ENCODE measurements at regions not wholly inside any gene's neighbourhood (a gene's known extent, or its start where the extent isn't known, plus 50 kb on each side); places are given as distances from the start of the nearest gene placed in this dataset.
"Not testable (repeated sequence)": the region's sequence is repeated elsewhere in the genome, so short reads cannot be mapped to it uniquely, and the experiment has no call there.

- no peaks in the 10 kb centered on the region for H3K36me3 ChIP-seq
- no peaks in the 10 kb centered on the region for H3K9me3 ChIP-seq
- no peak for DNase-seq (ENCODE audit: extremely low spot score)
- no peak overlapping the region for H3K4me3 ChIP-seq
- H3K27me3 ChIP-seq = no peaks in the 10 kb centered on the region
- 93% methylated on average over 1 of the region's 1 CpG for WGBS
- TF ChIP-seq CTCF (IDR thresholded peaks at IDR 0.05) (no peak), POLR2AphosphoS5 (IDR thresholded peaks at IDR 0.05) (no peak), EP300 (IDR thresholded peaks at IDR 0.05) (no peak), POLR2A (IDR thresholded peaks at IDR 0.05; ENCODE audit: low read depth) (no peak)
- H3K4me1 ChIP-seq = peaks cover 0 to 9% (median 3%) of the 10 kb centered on the region in 4 donors
- H3K27ac ChIP-seq (replicated peaks in 1 of 4) = no peak overlapping the region
- intact Hi-C loops (cut with DNase I) = no loop called here
These were observed 103.8 kb upstream of the RFX8 start for GRCh38 chr2:101578671-101579070.

- WGBS = 98% methylated on average over 4 of the region's 4 CpGs
- intact Hi-C loops (cut with DNase I) = not testable (repeated sequence)
These were observed 103.2 kb upstream of the RFX8 start for GRCh38 chr2:101578135-101578534.

GRCh38 chr2:101577173-101577572 is 102.3 kb upstream of the RFX8 start:
- TF ChIP-seq CTCF (IDR thresholded peaks at IDR 0.05) (no peak), EP300 (IDR thresholded peaks at IDR 0.05) (no peak), POLR2A (IDR thresholded peaks at IDR 0.05; ENCODE audit: low read depth) (no peak), POLR2AphosphoS5 (IDR thresholded peaks at IDR 0.05) (no peak)
- intact Hi-C loops (cut with DNase I) = no loop called here
- WGBS = 33% methylated on average over 2 of the region's 2 CpGs

More at GRCh38 chr2:101578135-101578534, 103.2 kb upstream of the RFX8 start:
- H3K27me3 ChIP-seq; H3K9me3 ChIP-seq; DNase-seq (ENCODE audit: extremely low spot score); H3K4me1 ChIP-seq; H3K36me3 ChIP-seq; H3K4me3 ChIP-seq; H3K27ac ChIP-seq (replicated peaks in 1 of 4): not testable (repeated sequence)

DNA sequence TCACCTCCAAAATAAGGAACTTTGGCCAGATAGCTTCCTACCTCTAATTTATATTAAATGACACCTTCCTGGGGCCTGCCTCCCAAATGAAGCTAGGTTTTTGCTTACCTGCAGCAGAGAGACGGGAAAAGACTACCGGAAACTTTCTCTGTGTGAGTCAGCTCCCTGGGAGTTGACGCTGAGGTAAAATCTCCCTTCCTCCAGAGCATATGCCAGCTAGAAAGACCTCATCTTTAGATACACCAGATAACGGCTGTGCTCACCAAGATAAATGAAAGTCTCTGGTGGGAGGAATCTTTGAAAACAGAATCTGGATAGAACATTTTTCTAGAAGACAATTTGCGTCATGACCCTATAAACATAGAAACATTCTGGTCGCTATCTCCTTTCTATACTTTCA is 99.7 kb upstream of the RFX8 start:
- Histone ChIP-seq H3K27ac (replicated peaks in 1 of 4) (no peak overlapping the region), H3K36me3 (no peaks in the 10 kb centered on the region), H3K9me3 (no peaks in the 10 kb centered on the region), H3K4me3 (no peak overlapping the region), H3K27me3 (no peaks in the 10 kb centered on the region), H3K4me1 (peaks cover 0 to 9% (median 3%) of the 10 kb centered on the region in 4 donors)
- 87% methylated on average over 6 of the region's 6 CpGs for WGBS
- DNase-seq (ENCODE audit: extremely low spot score) = no peak
- intact Hi-C loops (cut with DNase I) = no loop called here
- TF ChIP-seq CTCF (IDR thresholded peaks at IDR 0.05) = no peak
- TF ChIP-seq POLR2AphosphoS5 (IDR thresholded peaks at IDR 0.05) = no peak
- TF ChIP-seq EP300 (IDR thresholded peaks at IDR 0.05) = no peak
- no peak for TF ChIP-seq POLR2A (IDR thresholded peaks at IDR 0.05; ENCODE audit: low read depth)

More at GRCh38 chr2:101577173-101577572, 102.3 kb upstream of the RFX8 start:
- H3K27ac ChIP-seq (replicated peaks in 1 of 4) = no peak overlapping the region
- no peaks in the 10 kb centered on the region for H3K9me3 ChIP-seq
- DNase-seq (ENCODE audit: extremely low spot score) = no peak
- H3K27me3 ChIP-seq = no peaks in the 10 kb centered on the region
- H3K36me3 ChIP-seq = no peaks in the 10 kb centered on the region
- peaks cover 0 to 9% (median 3%) of the 10 kb centered on the region in 4 donors for H3K4me1 ChIP-seq
- H3K4me3 ChIP-seq = no peak overlapping the region

DNA sequence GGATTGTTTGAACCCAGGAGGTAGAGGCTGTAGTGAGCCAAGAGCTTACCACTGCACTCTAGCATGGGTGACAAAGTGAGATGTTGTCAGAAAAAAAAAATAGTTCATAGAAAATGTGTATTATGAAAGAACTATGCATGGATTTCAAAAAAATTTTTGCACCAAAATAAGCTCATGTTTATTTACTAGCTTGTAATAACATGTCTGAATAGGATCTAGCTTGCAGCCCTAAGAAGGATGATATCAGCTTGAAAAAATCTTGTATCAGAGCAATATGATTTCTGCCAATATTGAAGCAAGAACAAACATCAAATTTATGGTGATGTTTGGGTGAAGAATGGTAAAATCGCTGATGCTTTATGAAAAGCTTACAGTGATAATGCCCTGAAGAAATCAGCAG is 97.0 kb upstream of the RFX8 start:
- intact Hi-C loops (cut with DNase I) = no loop called here
- no peak for TF ChIP-seq POLR2A (IDR thresholded peaks at IDR 0.05; ENCODE audit: low read depth)
- no peak for TF ChIP-seq CTCF (IDR thresholded peaks at IDR 0.05)
- TF ChIP-seq POLR2AphosphoS5 (IDR thresholded peaks at IDR 0.05) = no peak
- TF ChIP-seq EP300 (IDR thresholded peaks at IDR 0.05) = no peak
- WGBS = 86% methylated on average over 1 of the region's 1 CpG
- H3K27ac ChIP-seq (replicated peaks in 1 of 4) = no peak overlapping the region
- no peak overlapping the region for H3K4me3 ChIP-seq
- peaks cover 0 to 7% (median 2%) of the 10 kb centered on the region in 4 donors for H3K4me1 ChIP-seq
- no peaks in the 10 kb centered on the region for H3K36me3 ChIP-seq
- DNase-seq (ENCODE audit: extremely low spot score) = no peak
- no peaks in the 10 kb centered on the region for H3K9me3 ChIP-seq
- no peaks in the 10 kb centered on the region for H3K27me3 ChIP-seq
